ENCODE measurements at regions not wholly inside any gene's neighbourhood (a gene's known extent, or its start where the extent isn't known, plus 50 kb on each side); places are given as distances from the start of the nearest gene placed in this dataset.

GRCh38 chr1:59057796-59058195 is 239.1 kb upstream of the FGGY start:
- TF ChIP-seq CTCF (IDR thresholded peaks at IDR 0.05; ENCODE audit: insufficient read depth, low read depth, low read length) = no peak
- TF ChIP-seq EZH2 (IDR thresholded peaks at IDR 0.05; ENCODE audit: insufficient read depth, low read length) = no peak
- H2AFZ ChIP-seq (ENCODE audit: low read depth, low read length) = no peak overlapping the region
- Mint-ChIP-seq H3K36me3 (ENCODE audit: low read depth, unreplicated experiment) (no peaks in the 10 kb centered on the region), H3K4me1 (ENCODE audit: low read depth, unreplicated experiment) (peaks cover 3% of the 10 kb centered on the region), H3K9me3 (ENCODE audit: unreplicated experiment) (peaks cover 4% of the 10 kb centered on the region), H3K27ac (ENCODE audit: unreplicated experiment) (no peak overlapping the region), H3K27me3 (ENCODE audit: low read depth, unreplicated experiment) (peaks cover 10% of the 10 kb centered on the region), H3K4me3 (ENCODE audit: unreplicated experiment) (no peak overlapping the region)
- no peaks in the 10 kb centered on the region for H3K79me2 ChIP-seq (ENCODE audit: insufficient read depth, low read length)
- no peak overlapping the region for H3K9ac ChIP-seq (ENCODE audit: low read length)
- H3K36me3 ChIP-seq (ENCODE audit: insufficient read depth, low read length) = no peaks in the 10 kb centered on the region
- H3K4me2 ChIP-seq (ENCODE audit: low read length) = no peak overlapping the region
- DNase-seq (ENCODE audit: low read depth) (no peak), FAIRE-seq (no peak)
- no peaks in the 10 kb centered on the region for H3K27me3 ChIP-seq (ENCODE audit: insufficient read depth, low read length)
- H3K9me3 ChIP-seq (ENCODE audit: insufficient read depth, low read depth, low read length) = no peaks in the 10 kb centered on the region
- H4K20me1 ChIP-seq (ENCODE audit: insufficient read depth, low read length) = no peaks in the 10 kb centered on the region
- H3K27ac ChIP-seq (ENCODE audit: low read depth, low read length) = no peak overlapping the region
- H3K4me3 ChIP-seq (ENCODE audit: insufficient read depth, low read depth, low read length) = no peak overlapping the region
- peaks cover 11% of the 10 kb centered on the region for H3K4me1 ChIP-seq (ENCODE audit: insufficient read depth, low read length)

GRCh38 chr1:59058665-59059439 is 238.0 kb upstream of the FGGY start:
- Mint-ChIP-seq H3K27me3 (ENCODE audit: low read depth, unreplicated experiment) (peaks cover 10% of the 10 kb centered on the region), H3K27ac (ENCODE audit: unreplicated experiment) (no peak overlapping the region), H3K4me1 (ENCODE audit: low read depth, unreplicated experiment) (peaks cover 10% of the 10 kb centered on the region), H3K36me3 (ENCODE audit: low read depth, unreplicated experiment) (no peaks in the 10 kb centered on the region), H3K4me3 (ENCODE audit: unreplicated experiment) (no peak overlapping the region), H3K9me3 (ENCODE audit: unreplicated experiment) (peaks cover 4% of the 10 kb centered on the region)
- DNase-seq (ENCODE audit: low read depth) = no peak
- Histone ChIP-seq H2AFZ (ENCODE audit: low read depth, low read length) (no peak overlapping the region), H3K4me3 (ENCODE audit: insufficient read depth, low read depth, low read length) (no peak overlapping the region), H3K9ac (ENCODE audit: low read length) (no peak overlapping the region), H3K9me3 (ENCODE audit: insufficient read depth, low read depth, low read length) (no peaks in the 10 kb centered on the region), H3K4me1 (ENCODE audit: insufficient read depth, low read length) (peaks cover 14% of the 10 kb centered on the region), H4K20me1 (ENCODE audit: insufficient read depth, low read length) (no peaks in the 10 kb centered on the region), H3K27me3 (ENCODE audit: insufficient read depth, low read length) (no peaks in the 10 kb centered on the region), H3K27ac (ENCODE audit: low read depth, low read length) (no peak overlapping the region), H3K79me2 (ENCODE audit: insufficient read depth, low read length) (no peaks in the 10 kb centered on the region), H3K36me3 (ENCODE audit: insufficient read depth, low read length) (no peaks in the 10 kb centered on the region), H3K4me2 (ENCODE audit: low read length) (no peak overlapping the region)
- TF ChIP-seq EZH2 (IDR thresholded peaks at IDR 0.05; ENCODE audit: insufficient read depth, low read length) (no peak), CTCF (IDR thresholded peaks at IDR 0.05; ENCODE audit: insufficient read depth, low read depth, low read length) (no peak)
- FAIRE-seq = no peak

- DNase-seq (ENCODE audit: low read depth) = peak; percentile 90
- Histone ChIP-seq H3K27me3 (ENCODE audit: insufficient read depth, low read length) (no peaks in the 10 kb centered on the region), H3K9me3 (ENCODE audit: insufficient read depth, low read depth, low read length) (no peaks in the 10 kb centered on the region), H3K4me1 (ENCODE audit: insufficient read depth, low read length) (peaks cover 14% of the 10 kb centered on the region), H3K9ac (ENCODE audit: low read length) (peak overlapping the region; percentile 59), H3K27ac (ENCODE audit: low read depth, low read length) (peak overlapping the region; percentile 59), H3K4me3 (ENCODE audit: insufficient read depth, low read depth, low read length) (peak overlapping the region; percentile 47), H2AFZ (ENCODE audit: low read depth, low read length) (peak overlapping the region; percentile 74), H3K79me2 (ENCODE audit: insufficient read depth, low read length) (no peaks in the 10 kb centered on the region), H4K20me1 (ENCODE audit: insufficient read depth, low read length) (no peaks in the 10 kb centered on the region), H3K36me3 (ENCODE audit: insufficient read depth, low read length) (no peaks in the 10 kb centered on the region), H3K4me2 (ENCODE audit: low read length) (peak overlapping the region; percentile 81)
- H3K27me3 Mint-ChIP-seq (ENCODE audit: low read depth, unreplicated experiment) = peaks cover 10% of the 10 kb centered on the region
- peaks cover 10% of the 10 kb centered on the region for H3K4me1 Mint-ChIP-seq (ENCODE audit: low read depth, unreplicated experiment)
- TF ChIP-seq CTCF (IDR thresholded peaks at IDR 0.05; ENCODE audit: insufficient read depth, low read depth, low read length) (no peak), EZH2 (IDR thresholded peaks at IDR 0.05; ENCODE audit: insufficient read depth, low read length) (no peak)
- H3K27ac Mint-ChIP-seq (ENCODE audit: unreplicated experiment) = peak overlapping the region; percentile 50
- H3K4me3 Mint-ChIP-seq (ENCODE audit: unreplicated experiment) = peak overlapping the region; percentile 45
- peak; percentile 32 for FAIRE-seq
- H3K36me3 Mint-ChIP-seq (ENCODE audit: low read depth, unreplicated experiment) = no peaks in the 10 kb centered on the region
- peaks cover 4% of the 10 kb centered on the region for H3K9me3 Mint-ChIP-seq (ENCODE audit: unreplicated experiment)
Observed at GRCh38 chr1:59061876-59062275, 235.0 kb upstream of the FGGY start.

Measured in astrocyte (in vitro differentiated cells and primary cell).